IPS-18a (cell line): ENCODE measurements at regions not wholly inside any gene's neighbourhood (a gene's known extent, or its start where the extent isn't known, plus 50 kb on each side); places are given as distances from the start of the nearest gene placed in this dataset.

Experiments
- H3K27ac ChIP-seq: one replicate; pipeline ENCODE4 v1.5.1; 2013; ENCODE audit warnings: low read length
- H3K27me3 ChIP-seq: one replicate; pipeline ENCODE4 v1.6.1; 2013; ENCODE audit warnings: mild to moderate bottlenecking, low read length; ENCODE audit not compliant: control insufficient read depth, insufficient read depth
- H3K36me3 ChIP-seq: one replicate; pipeline ENCODE4 v1.6.1; 2013; ENCODE audit warnings: low read depth, low read length; ENCODE audit not compliant: control insufficient read depth
- H3K4me1 ChIP-seq: one replicate; pipeline ENCODE4 v1.6.1; 2013; ENCODE audit warnings: low read depth, low read length; ENCODE audit not compliant: control insufficient read depth
- H3K4me3 ChIP-seq: one replicate; pipeline ENCODE4 v1.5.1; 2013; ENCODE audit warnings: low read length
- H3K9ac ChIP-seq: one replicate; pipeline ENCODE4 v1.6.1; 2013; ENCODE audit warnings: mild to moderate bottlenecking, low read length, moderate library complexity
- H3K9me3 ChIP-seq: one replicate; pipeline ENCODE4 v1.6.1; 2013; ENCODE audit warnings: low read depth, low read length; ENCODE audit not compliant: control insufficient read depth

- Histone ChIP-seq H3K4me1 (no peaks in the 10 kb centered on the region), H3K27ac (no peak overlapping the region), H3K36me3 (no peaks in the 10 kb centered on the region), H3K9me3 (no peaks in the 10 kb centered on the region), H3K27me3 (no peaks in the 10 kb centered on the region), H3K4me3 (no peak overlapping the region), H3K9ac (no peak overlapping the region)
These were observed 390.6 kb upstream of the MARCKS start for GRCh38 chr6:113466526-113466925.

GRCh38 chr6:113475392-113475791 is 381.8 kb upstream of the MARCKS start:
- Histone ChIP-seq H3K4me3 (no peak overlapping the region), H3K4me1 (no peaks in the 10 kb centered on the region), H3K36me3 (no peaks in the 10 kb centered on the region), H3K27me3 (no peaks in the 10 kb centered on the region), H3K27ac (no peak overlapping the region), H3K9me3 (no peaks in the 10 kb centered on the region), H3K9ac (no peak overlapping the region)

GRCh38 chr6:113476937-113477839 is 380.0 kb upstream of the MARCKS start:
- Histone ChIP-seq H3K9ac (no peak overlapping the region), H3K27me3 (no peaks in the 10 kb centered on the region), H3K4me1 (no peaks in the 10 kb centered on the region), H3K27ac (no peak overlapping the region), H3K9me3 (no peaks in the 10 kb centered on the region), H3K36me3 (no peaks in the 10 kb centered on the region), H3K4me3 (no peak overlapping the region)

GRCh38 chr6:113480616-113481015 is 376.5 kb upstream of the MARCKS start:
- H3K4me3 ChIP-seq, result no peak overlapping the region
- H3K9me3 ChIP-seq, result no peaks in the 10 kb centered on the region
- no peaks in the 10 kb centered on the region for H3K36me3 ChIP-seq
- no peaks in the 10 kb centered on the region for H3K27me3 ChIP-seq
- no peaks in the 10 kb centered on the region for H3K4me1 ChIP-seq
- no peak overlapping the region for H3K9ac ChIP-seq
- no peak overlapping the region for H3K27ac ChIP-seq

- Histone ChIP-seq H3K36me3 (no peaks in the 10 kb centered on the region), H3K4me1 (no peaks in the 10 kb centered on the region), H3K9me3 (no peaks in the 10 kb centered on the region), H3K4me3 (no peak overlapping the region), H3K27ac (no peak overlapping the region), H3K27me3 (no peaks in the 10 kb centered on the region), H3K9ac (no peak overlapping the region)
These were observed 375.7 kb upstream of the MARCKS start for GRCh38 chr6:113481458-113481857.

- H3K4me1 ChIP-seq, result no peaks in the 10 kb centered on the region
- H3K9me3 ChIP-seq, result no peaks in the 10 kb centered on the region
- H3K27ac ChIP-seq, result no peak overlapping the region
- H3K36me3 ChIP-seq, result no peaks in the 10 kb centered on the region
- no peak overlapping the region for H3K4me3 ChIP-seq
- no peaks in the 10 kb centered on the region for H3K27me3 ChIP-seq
- H3K9ac ChIP-seq, result no peak overlapping the region
These were observed 375.2 kb upstream of the MARCKS start for GRCh38 chr6:113481910-113482309.

GRCh38 chr6:113482771-113483170 is 374.4 kb upstream of the MARCKS start:
- H3K4me1 ChIP-seq, result no peaks in the 10 kb centered on the region
- H3K9me3 ChIP-seq, result no peaks in the 10 kb centered on the region
- H3K27me3 ChIP-seq, result no peaks in the 10 kb centered on the region
- no peaks in the 10 kb centered on the region for H3K36me3 ChIP-seq
- no peak overlapping the region for H3K9ac ChIP-seq
- H3K27ac ChIP-seq, result no peak overlapping the region
- no peak overlapping the region for H3K4me3 ChIP-seq

GRCh38 chr6:113486199-113486598 is 370.9 kb upstream of the MARCKS start:
- Histone ChIP-seq H3K36me3 (no peaks in the 10 kb centered on the region), H3K27me3 (no peaks in the 10 kb centered on the region), H3K4me1 (no peaks in the 10 kb centered on the region), H3K9ac (no peak overlapping the region), H3K9me3 (no peaks in the 10 kb centered on the region), H3K4me3 (no peak overlapping the region), H3K27ac (no peak overlapping the region)

GRCh38 chr6:113487489-113488058 is 369.6 kb upstream of the MARCKS start:
- Histone ChIP-seq H3K9ac (no peak overlapping the region), H3K4me3 (no peak overlapping the region), H3K4me1 (no peaks in the 10 kb centered on the region)

GRCh38 chr6:113488061-113488460 is 369.1 kb upstream of the MARCKS start:
- H3K36me3 ChIP-seq, result no peaks in the 10 kb centered on the region
- H3K4me1 ChIP-seq, result no peaks in the 10 kb centered on the region
- no peak overlapping the region for H3K27ac ChIP-seq
- H3K9me3 ChIP-seq, result no peaks in the 10 kb centered on the region
- no peaks in the 10 kb centered on the region for H3K27me3 ChIP-seq
- H3K9ac ChIP-seq, result no peak overlapping the region
- H3K4me3 ChIP-seq, result no peak overlapping the region

More at GRCh38 chr6:113487489-113488058, 369.6 kb upstream of the MARCKS start:
- Histone ChIP-seq H3K36me3 (no peaks in the 10 kb centered on the region), H3K27ac (no peak overlapping the region), H3K27me3 (no peaks in the 10 kb centered on the region), H3K9me3 (no peaks in the 10 kb centered on the region)

- Histone ChIP-seq H3K9ac (no peak overlapping the region), H3K27ac (no peak overlapping the region), H3K36me3 (no peaks in the 10 kb centered on the region), H3K4me1 (no peaks in the 10 kb centered on the region), H3K4me3 (no peak overlapping the region), H3K27me3 (no peaks in the 10 kb centered on the region), H3K9me3 (no peaks in the 10 kb centered on the region)
These were observed 368.1 kb upstream of the MARCKS start for GRCh38 chr6:113488812-113489685.
